GM19395 (cell line): ENCODE measurements at regions not wholly inside any gene's neighbourhood (a gene's known extent, or its start where the extent isn't known, plus 50 kb on each side); places are given as distances from the start of the nearest gene placed in this dataset.
"Not testable (repeated sequence)": the region's sequence is repeated elsewhere in the genome, so short reads cannot be mapped to it uniquely, and the experiment has no call there.

Source experiments
- ATAC-seq: cut with Tn5 transposase; IDR thresholded peaks from one replicate; pipeline ENCODE4 v1.9.1; 2021; ENCODE audit warnings: mild to moderate bottlenecking, moderate library complexity; ENCODE audit not compliant: unreplicated experiment

GRCh38 chrX:40530509-40530908 lies 50.3 kb upstream of the ATP6AP2 start:
- ATAC-seq = no peak

DNA sequence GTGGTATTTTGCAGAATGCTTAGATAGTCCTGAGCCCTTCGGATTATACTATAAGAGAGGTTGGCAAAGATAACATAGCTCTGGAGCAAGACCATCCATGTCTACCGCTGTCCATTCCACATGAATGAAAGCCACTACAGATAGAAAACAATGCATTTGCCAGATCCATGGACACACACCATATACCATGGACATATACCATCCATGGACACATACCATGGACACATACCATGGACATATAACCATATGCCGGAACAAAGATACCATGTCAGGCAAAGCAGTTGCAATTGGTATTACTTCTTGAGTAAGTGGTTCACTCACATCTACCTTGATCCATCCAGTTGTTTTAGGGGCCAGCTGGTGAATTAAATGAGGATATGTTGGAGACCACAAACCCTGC lies 53.2 kb upstream of the ATP6AP2 start:
- ATAC-seq = no peak

- no peak for ATAC-seq
These were observed 54.4 kb upstream of the ATP6AP2 start for GRCh38 chrX:40526412-40526811.

- not testable (repeated sequence) for ATAC-seq
These were observed 54.9 kb upstream of the ATP6AP2 start for GRCh38 chrX:40525901-40526300.

GRCh38 chrX:40524423-40524822 lies 56.3 kb upstream of the ATP6AP2 start:
- no peak for ATAC-seq

DNA sequence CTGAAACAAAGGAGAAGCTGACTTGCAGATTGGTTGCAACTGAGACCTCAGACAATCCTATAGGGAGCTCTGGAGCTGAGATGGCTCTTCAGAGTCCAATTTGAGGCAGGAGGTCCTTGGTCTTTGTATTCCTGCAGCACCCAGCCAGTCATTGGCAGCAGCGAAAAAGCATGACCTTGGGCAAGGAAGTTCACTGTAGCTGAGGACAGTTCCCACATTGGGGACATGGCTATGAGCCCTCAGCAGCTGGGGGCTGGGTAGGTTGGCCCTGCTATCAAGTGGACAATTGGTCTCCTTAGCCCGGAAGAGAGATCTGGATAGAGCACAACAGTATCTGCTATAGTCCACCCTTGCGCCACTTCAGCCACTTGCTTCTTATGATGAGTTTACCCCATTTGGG lies 56.9 kb upstream of the ATP6AP2 start:
- ATAC-seq = no peak

- ATAC-seq = no peak
These were observed 58.8 kb upstream of the ATP6AP2 start for GRCh38 chrX:40521868-40522450.

- no peak for ATAC-seq
These were observed 66.4 kb upstream of the ATP6AP2 start for GRCh38 chrX:40514376-40514775.

GRCh38 chrX:40513835-40514234 lies 66.9 kb upstream of the ATP6AP2 start:
- ATAC-seq = no peak

- no peak for ATAC-seq
These were observed 67.8 kb upstream of the ATP6AP2 start for GRCh38 chrX:40513012-40513411.

DNA sequence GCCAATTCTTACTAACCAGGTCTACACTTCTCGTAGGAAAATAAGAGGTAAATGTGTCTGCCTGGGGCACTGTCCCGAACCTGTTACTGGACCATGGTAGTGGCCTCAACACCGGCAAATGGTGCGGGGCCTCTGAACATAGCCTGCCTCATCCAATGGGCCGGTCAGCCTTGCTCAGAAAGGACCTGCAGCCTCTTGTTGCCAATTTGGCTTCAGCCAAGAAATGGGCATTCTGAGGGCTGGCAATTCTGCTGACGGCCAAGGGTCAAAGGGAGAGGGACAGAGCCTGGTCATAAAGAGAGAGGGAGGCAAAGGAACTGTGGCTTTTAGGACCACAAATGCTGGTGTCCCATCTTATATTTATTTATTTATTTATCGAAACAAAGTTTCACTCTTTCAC lies 69.5 kb upstream of the ATP6AP2 start:
- ATAC-seq = no peak

DNA sequence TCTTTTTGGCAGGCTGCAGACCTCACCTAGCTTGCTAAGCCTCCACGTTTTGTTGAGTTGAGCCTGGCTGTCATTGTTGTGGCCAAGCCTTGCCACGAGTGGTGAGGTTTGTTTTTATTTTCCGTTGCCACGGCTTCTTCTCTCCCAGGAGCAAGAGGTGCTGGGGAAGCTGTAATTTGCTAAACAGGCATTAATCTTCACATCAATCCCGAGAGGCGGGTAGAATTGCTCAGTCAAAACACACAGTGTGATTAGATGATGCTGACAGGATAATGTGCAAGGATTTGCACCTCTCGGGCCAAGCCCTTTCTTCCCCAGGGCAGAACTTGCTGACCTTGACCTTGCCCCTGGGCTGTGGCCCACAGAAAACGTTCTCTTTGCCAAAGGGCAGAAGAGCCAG lies 72.2 kb upstream of the ATP6AP2 start:
- no peak for ATAC-seq

DNA sequence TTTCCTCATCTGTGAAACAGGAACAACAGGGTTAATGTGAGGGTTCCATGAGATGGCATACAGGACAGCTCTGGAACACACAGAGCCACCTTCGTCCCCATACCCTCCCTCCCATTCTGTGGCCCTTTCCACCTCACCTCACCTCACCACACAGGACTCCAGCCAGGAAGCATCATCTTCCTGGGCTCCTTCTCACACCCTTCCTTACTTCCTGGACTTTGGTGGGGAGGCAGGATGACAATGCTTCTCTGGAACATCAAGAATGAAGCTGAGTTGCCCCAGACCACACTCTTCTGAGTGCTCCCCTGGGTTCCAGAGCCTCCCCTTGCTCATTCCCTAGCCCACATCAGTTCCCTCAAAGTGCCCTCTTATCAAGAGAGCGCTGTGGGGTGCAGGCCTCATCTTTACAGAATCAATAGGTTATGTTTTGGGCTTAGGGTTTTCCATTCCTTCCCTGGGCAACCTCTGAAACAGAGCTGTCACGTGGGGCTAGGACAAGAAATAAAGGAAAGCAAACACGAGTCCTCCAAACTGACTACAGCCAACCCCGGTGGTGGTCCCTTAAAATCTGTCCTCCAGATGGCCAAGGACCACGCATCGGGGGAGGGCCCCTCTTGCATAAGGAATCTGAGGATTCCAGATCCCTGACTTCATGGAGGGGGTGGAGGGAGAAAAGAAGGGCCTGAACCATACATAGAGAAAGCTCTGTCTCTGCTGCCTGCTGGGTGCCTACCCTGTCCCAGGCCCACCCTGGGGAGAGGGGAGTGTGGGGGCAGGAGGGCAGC lies 74.4 kb upstream of the ATP6AP2 start:
- no peak for ATAC-seq

- ATAC-seq = no peak
These were observed 75.8 kb upstream of the ATP6AP2 start for GRCh38 chrX:40504801-40505605.

GRCh38 chrX:40503094-40503493 lies 77.7 kb upstream of the ATP6AP2 start:
- ATAC-seq = no peak

DNA sequence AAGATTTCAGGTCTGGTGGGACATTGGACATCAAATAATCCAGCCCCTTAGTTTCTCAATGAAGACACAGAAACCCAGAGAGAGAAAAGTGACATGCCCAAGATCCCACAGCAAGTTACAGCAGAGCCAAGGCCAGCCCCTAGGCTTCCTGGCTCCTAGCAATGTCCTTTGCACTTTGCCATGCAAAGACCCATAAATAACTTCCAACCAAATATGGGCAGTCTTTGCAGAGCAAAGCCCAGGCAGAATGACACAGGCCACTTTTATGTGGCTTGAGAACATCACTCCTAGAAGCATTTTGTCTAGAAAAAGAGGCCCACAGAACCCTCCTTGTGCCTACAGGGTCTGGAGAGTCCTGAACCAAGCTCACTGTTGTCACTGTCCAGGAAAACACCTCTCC lies 78.1 kb upstream of the ATP6AP2 start:
- no peak for ATAC-seq

GRCh38 chrX:40501164-40501855 lies 79.5 kb upstream of the ATP6AP2 start:
- ATAC-seq = no peak

- ATAC-seq = no peak
These were observed 84.0 kb upstream of the ATP6AP2 start for GRCh38 chrX:40496728-40497127.

GRCh38 chrX:40495659-40496058 lies 85.1 kb upstream of the ATP6AP2 start:
- ATAC-seq = no peak

DNA sequence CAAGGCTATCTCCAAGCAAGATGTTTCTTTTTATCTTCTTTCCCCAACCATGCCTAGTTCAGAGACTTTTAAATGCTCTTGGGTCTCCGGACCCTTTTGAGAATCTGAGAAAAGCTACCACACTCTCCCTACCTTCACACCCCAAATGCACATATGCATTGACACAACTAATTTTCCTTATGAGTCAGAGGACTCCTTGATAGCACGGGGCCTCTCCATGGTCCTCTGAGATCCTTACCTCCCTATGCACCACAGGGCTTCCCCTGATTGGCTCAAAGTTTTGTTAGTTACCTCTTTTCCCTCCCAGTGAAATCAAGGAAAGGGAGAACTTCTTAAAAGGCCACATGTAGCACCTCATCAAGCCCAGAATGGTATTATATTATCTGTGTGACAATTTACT lies 86.8 kb upstream of the ATP6AP2 start:
- ATAC-seq = no peak

- no peak for ATAC-seq
These were observed 92.5 kb upstream of the ATP6AP2 start for GRCh38 chrX:40488296-40488695.
